ENCODE measurements at regions not wholly inside any gene's neighbourhood (a gene's known extent, or its start where the extent isn't known, plus 50 kb on each side); places are given as distances from the start of the nearest gene placed in this dataset.

DNA sequence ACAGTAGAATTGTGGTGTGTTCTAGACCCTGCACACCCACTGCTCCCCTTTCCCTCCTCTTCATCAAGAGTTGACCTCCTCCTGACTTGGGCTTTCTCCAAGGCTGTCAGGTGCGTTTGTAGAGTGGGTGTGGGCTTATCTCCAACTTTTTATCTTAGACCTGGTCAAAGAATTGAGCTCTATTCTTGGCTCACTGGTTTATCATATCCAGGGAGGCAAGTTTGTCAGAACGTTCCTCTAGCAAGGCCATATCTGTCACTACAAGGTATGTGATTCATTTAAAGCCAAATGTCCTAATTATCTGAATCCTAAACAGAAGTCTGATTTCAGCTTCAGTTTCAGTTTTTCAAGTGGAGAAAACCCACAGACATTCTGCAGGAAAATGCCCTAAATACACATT is 117.1 kb upstream of the MGAT5 start:
- Histone ChIP-seq H3K9me3 (no peaks in the 10 kb centered on the region), H3K27ac (peak overlapping the region in 1 of 2 donors; percentile 55), H3K36me3 (ENCODE audit: low read depth, missing control alignments) (no peaks in the 10 kb centered on the region), H3K4me3 (no peak overlapping the region), H3K27me3 (no peaks in the 10 kb centered on the region), H3K4me1 (peaks cover 17% of the 10 kb centered on the region)
- no peak for DNase-seq
- intact Hi-C loops (cut with DNase I; ENCODE audit: low total_unique reads): no loop called here
- 13 to 22% methylated on average over 2 of the region's 2 CpGs for WGBS, 2 donors
- TF ChIP-seq, protein P1, sequence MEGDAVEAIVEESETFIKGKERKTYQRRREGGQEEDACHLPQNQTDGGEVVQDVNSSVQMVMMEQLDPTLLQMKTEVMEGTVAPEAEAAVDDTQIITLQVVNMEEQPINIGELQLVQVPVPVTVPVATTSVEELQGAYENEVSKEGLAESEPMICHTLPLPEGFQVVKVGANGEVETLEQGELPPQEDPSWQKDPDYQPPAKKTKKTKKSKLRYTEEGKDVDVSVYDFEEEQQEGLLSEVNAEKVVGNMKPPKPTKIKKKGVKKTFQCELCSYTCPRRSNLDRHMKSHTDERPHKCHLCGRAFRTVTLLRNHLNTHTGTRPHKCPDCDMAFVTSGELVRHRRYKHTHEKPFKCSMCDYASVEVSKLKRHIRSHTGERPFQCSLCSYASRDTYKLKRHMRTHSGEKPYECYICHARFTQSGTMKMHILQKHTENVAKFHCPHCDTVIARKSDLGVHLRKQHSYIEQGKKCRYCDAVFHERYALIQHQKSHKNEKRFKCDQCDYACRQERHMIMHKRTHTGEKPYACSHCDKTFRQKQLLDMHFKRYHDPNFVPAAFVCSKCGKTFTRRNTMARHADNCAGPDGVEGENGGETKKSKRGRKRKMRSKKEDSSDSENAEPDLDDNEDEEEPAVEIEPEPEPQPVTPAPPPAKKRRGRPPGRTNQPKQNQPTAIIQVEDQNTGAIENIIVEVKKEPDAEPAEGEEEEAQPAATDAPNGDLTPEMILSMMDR (IDR thresholded peaks at IDR 0.05): no peak
- no peak for TF ChIP-seq POLR2A (IDR thresholded peaks at IDR 0.05)

DNA sequence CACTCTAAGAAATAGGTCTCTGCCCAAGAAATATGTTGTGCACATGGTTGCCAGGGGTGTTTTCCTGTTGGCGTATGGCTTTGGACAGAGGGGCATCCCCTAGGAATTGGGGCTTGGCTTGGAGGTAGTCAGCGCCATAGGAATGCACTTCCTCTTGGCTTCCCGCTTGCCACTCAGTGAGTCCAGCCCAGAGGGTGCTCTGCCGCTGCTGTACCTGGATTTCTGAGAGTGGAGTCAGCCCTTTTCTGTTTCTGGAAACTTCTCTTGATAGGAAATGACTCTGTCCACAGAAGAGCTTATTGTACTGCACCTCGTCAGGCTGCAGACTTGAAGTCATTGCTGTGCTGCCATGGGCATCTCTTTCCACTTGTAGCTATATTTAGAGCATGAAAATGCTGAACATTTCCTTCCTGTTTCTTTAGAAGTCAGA is 116.7 kb upstream of the MGAT5 start:
- WGBS, 2 donors: 49% methylated on average over 4 to 5 of the region's 5 CpGs
- Histone ChIP-seq H3K9me3 (no peaks in the 10 kb centered on the region), H3K27me3 (no peaks in the 10 kb centered on the region), H3K27ac (peak overlapping the region in 1 of 2 donors; percentile 55), H3K36me3 (ENCODE audit: low read depth, missing control alignments) (no peaks in the 10 kb centered on the region), H3K4me3 (no peak overlapping the region), H3K4me1 (peaks cover 17% of the 10 kb centered on the region)
- intact Hi-C loops (cut with DNase I; ENCODE audit: low total_unique reads): no loop called here
- DNase-seq: no peak
- TF ChIP-seq, protein P1 (IDR thresholded peaks at IDR 0.05): no peak
- no peak for TF ChIP-seq POLR2A (IDR thresholded peaks at IDR 0.05)

DNA sequence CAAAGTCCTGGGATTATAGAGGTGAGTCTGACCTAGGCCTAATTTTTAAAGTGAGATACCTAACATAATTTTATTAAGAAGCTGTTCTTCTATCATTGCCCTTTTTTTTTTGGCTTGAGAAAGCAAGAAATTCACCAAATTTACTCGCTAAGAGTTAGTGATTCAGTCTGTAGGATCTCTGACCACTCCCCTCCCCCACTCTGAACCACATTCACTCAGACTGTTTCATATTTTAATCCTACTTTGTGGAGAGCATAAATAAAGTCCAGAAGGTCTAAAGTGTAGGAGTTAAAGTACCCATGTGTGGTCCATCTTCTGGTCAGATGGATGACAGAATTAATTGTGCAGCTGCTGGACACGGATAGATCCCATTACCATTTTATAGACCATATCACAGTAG is 115.8 kb upstream of the MGAT5 start:
- Histone ChIP-seq H3K27ac (no peak overlapping the region), H3K4me3 (no peak overlapping the region), H3K27me3 (no peaks in the 10 kb centered on the region), H3K36me3 (ENCODE audit: low read depth, missing control alignments) (no peaks in the 10 kb centered on the region), H3K9me3 (no peaks in the 10 kb centered on the region), H3K4me1 (peaks cover 17% of the 10 kb centered on the region)
- 88 to 96% methylated on average over 2 of the region's 2 CpGs for WGBS, 2 donors
- intact Hi-C loops (cut with DNase I; ENCODE audit: low total_unique reads): no loop called here
- TF ChIP-seq, protein P1 (IDR thresholded peaks at IDR 0.05): no peak
- no peak for TF ChIP-seq POLR2A (IDR thresholded peaks at IDR 0.05)
- DNase-seq: no peak

DNA sequence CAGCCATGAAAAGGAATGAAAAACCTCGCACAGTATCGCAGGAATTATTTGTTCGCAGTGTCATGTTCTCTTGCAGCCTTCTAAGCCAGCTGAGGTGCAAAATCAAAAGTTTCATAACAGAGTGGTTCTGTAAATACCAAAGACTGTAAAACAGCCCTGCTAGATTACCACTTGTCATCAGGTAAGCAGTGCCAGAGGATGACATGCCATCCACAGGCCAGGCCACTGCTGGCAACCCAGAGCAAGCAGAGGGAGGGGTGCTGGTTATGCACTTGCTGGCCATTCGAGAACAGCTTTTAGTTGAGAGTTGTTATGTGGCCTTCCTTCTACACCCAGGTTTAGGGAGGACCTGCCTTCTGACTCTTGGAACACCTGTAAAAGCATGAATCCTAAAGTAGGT is 114.3 kb upstream of the MGAT5 start:
- H3K27me3 ChIP-seq: no peaks in the 10 kb centered on the region
- WGBS, 2 donors: 94 to 98% methylated on average over 4 of the region's 4 CpGs
- H3K36me3 ChIP-seq (ENCODE audit: low read depth, missing control alignments): no peaks in the 10 kb centered on the region
- no peak overlapping the region for H3K4me3 ChIP-seq
- DNase-seq: no peak
- no peak overlapping the region for H3K27ac ChIP-seq
- intact Hi-C loops (cut with DNase I; ENCODE audit: low total_unique reads): no loop called here
- no peaks in the 10 kb centered on the region for H3K9me3 ChIP-seq
- H3K4me1 ChIP-seq: peaks cover 11% of the 10 kb centered on the region
- TF ChIP-seq, protein P1 (IDR thresholded peaks at IDR 0.05): no peak
- TF ChIP-seq POLR2A (IDR thresholded peaks at IDR 0.05): no peak

DNA sequence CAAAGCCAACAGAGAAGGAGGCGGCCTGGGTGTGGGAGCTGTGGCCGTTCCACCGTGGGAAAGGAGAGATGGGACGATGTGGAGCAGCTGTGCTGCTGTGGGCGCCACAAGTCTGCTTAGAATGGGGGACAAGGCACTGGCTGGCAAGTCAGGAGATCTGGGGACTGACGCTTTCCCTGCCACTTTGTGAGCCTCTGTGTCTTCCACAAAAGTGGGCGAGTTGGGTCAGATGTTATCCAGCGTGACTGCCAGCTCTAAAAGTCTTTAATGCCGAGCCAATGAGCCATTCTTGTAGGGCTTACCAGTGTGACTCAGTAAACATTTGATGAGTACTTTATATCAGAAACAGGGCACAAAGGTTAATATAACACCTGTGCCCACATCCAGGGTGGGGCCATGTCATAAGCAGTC is 113.6 kb upstream of the MGAT5 start:
- Histone ChIP-seq H3K36me3 (ENCODE audit: low read depth, missing control alignments) (no peaks in the 10 kb centered on the region), H3K9me3 (no peaks in the 10 kb centered on the region), H3K27me3 (no peaks in the 10 kb centered on the region), H3K27ac (no peak overlapping the region), H3K4me3 (no peak overlapping the region), H3K4me1 (peaks cover 11% of the 10 kb centered on the region)
- intact Hi-C loops (cut with DNase I; ENCODE audit: low total_unique reads): no loop called here
- 92 to 97% methylated on average over 9 of the region's 9 CpGs for WGBS, 2 donors
- TF ChIP-seq, protein P1 (IDR thresholded peaks at IDR 0.05): no peak
- TF ChIP-seq POLR2A (IDR thresholded peaks at IDR 0.05): no peak
- no peak for DNase-seq
